Liver (tissue), 3 donors: ENCODE measurements at regions not wholly inside any gene's neighbourhood (a gene's known extent, or its start where the extent isn't known, plus 50 kb on each side); places are given as distances from the start of the nearest gene placed in this dataset.

Experiments
- SP1 ChIP-seq: IDR thresholded peaks from 2 replicates; pipeline ENCODE4 v1.6.1; 2018; ENCODE audit warnings: antibody characterized with exemption, mild to moderate bottlenecking
- TF ChIP-seq, protein P1 (sequence below): fragments of 150-350 bp; IDR thresholded peaks from 2 replicates; pipeline ENCODE4 v1.5.1; 2017; ENCODE audit warnings: improper control_type of control experiment, low read depth, low read length; ENCODE audit not compliant: missing input control
- TF ChIP-seq, protein P2 (sequence below): IDR thresholded peaks from 2 replicates; pipeline ENCODE4 v1.6.1; 2016; ENCODE audit warnings: antibody characterized with exemption
- donor health status: healthy.
- donor health status: healthy.

DNA sequence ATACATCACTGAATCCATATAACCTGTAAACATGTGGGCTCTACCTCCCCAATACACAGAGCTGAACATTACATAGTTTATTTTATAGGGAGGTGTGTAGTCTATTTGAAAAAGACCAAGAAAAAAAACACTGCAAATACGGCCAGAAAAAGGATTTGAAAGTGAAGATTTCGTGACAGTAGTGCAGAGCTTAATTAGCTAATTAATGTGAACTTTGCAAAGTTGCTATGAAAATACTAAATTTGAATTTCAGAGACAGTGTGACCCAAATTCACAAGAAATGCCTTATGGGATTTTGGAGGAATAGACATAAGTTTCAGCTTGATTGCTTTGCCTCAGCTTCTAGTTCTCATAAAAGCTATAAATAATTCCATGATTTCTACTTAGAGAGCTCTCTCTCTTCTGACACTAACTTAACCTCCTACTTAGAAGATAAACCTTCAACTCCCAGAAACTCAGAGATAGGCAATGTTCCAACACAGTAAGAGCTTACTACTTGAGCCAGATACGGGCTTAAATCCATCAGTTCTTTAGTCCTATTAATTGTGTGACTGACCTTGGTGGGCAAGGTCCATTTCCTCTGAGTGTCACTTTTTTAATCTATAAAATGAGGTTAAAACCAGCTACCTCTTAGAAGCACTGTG, 87.3 kb upstream of the THBS1 start:
- TF ChIP-seq, protein P1, sequence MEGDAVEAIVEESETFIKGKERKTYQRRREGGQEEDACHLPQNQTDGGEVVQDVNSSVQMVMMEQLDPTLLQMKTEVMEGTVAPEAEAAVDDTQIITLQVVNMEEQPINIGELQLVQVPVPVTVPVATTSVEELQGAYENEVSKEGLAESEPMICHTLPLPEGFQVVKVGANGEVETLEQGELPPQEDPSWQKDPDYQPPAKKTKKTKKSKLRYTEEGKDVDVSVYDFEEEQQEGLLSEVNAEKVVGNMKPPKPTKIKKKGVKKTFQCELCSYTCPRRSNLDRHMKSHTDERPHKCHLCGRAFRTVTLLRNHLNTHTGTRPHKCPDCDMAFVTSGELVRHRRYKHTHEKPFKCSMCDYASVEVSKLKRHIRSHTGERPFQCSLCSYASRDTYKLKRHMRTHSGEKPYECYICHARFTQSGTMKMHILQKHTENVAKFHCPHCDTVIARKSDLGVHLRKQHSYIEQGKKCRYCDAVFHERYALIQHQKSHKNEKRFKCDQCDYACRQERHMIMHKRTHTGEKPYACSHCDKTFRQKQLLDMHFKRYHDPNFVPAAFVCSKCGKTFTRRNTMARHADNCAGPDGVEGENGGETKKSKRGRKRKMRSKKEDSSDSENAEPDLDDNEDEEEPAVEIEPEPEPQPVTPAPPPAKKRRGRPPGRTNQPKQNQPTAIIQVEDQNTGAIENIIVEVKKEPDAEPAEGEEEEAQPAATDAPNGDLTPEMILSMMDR: no peak
- TF ChIP-seq, protein P2, sequence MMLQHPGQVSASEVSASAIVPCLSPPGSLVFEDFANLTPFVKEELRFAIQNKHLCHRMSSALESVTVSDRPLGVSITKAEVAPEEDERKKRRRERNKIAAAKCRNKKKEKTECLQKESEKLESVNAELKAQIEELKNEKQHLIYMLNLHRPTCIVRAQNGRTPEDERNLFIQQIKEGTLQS: no peak
- no peak for TF ChIP-seq SP1
